GM21619 (cell line): ENCODE measurements at regions not wholly inside any gene's neighbourhood (a gene's known extent, or its start where the extent isn't known, plus 50 kb on each side); places are given as distances from the start of the nearest gene placed in this dataset.
"Not testable (repeated sequence)": the region's sequence is repeated elsewhere in the genome, so short reads cannot be mapped to it uniquely, and the experiment has no call there.

Source experiments
- ATAC-seq: cut with Tn5 transposase; IDR thresholded peaks from one replicate; pipeline ENCODE4 v1.9.1; 2021; ENCODE audit not compliant: unreplicated experiment

DNA sequence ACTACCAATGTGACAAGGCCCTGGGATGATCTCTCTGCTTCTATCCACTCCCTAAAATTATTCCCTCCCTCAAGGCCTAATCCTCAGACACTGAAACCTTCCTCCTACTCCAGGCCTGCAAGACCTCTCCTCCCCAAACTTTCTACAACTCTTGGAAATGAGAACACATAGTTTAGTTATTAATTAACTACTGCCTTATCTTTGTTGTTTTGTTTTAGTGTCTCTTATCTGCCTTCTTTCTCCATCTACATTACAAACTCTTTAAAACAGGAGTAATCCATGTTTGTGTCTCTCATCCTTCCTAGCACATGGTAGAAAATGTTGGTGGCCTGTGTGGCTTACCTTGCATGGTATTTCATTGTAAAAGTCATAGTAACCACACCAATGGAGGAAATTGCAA lies 139.9 kb upstream of the G2E3 start:
- ATAC-seq = no peak

DNA sequence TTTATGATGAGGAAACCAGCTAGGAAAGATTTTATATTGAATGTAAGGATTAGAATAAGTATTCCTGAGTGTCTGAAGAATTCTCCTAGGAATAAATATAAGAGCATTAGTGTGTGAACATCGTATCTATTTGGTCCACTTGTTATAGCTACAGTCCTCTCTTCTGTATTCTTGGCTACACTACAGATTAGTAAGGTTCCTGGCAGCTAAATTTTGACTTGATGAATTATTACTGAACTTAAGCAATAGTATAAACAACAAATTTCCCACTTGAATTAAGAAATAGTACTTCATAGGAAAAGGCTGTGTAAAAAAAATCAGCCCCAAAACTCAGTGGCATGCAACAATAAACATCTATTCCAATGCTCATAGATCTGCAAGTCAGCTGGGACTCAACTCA lies 138.4 kb upstream of the G2E3 start:
- ATAC-seq = no peak

DNA sequence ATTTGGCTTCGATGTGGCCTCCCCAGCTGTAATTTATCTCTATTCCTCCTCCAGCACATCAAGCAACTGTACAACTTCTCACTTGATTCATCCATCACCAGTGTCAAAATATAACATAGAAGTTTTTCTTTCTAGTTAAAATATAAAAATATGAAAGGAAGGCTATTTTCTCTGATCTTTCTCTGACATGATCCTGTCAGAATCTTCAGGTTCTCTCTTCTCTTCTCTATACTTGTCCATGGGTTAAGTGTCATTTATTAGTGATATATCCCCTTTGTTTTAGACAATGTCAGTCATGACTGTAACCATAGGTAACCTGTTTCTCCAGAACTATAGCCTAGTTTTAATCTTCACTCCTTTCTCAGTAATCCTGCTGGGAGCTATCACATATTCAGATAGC lies 132.5 kb upstream of the G2E3 start:
- no peak for ATAC-seq

DNA sequence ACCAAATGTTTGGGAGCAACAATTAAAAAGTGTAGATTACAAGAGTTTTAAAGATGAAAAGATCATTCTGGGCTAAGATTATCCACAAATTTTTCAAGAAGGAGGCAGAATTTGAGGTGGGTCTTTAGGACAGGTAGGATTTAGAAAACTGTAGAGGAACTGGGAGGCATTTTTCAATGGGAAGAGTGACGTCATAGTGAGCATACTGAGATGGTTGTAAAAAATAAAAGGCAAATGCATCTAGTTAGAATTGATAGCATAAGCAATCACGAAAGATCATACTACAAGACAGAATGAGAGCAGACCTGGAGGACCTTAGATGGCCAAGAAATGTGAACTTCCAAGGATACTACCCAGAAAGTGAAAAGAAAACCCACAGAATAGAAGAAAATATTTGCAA lies 131.6 kb upstream of the G2E3 start:
- ATAC-seq = no peak

DNA sequence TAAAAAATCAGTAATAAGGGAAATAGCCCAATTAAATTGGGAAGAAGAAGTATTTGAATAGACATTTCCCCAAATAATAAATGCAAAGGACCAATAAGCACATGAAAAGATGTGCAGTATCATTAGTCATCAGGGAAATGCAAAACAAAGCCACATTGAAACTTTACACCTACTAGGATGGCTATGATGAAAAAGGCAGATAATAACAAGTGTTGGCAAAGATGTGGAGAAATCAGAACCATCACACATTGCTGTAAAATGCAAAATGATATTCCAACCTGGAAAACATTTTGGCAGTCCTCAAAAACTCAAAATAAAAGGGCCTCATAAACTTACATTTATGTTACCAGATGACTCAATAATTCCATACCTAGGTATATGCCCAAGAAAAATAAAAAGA lies 131.1 kb upstream of the G2E3 start:
- no peak for ATAC-seq

DNA sequence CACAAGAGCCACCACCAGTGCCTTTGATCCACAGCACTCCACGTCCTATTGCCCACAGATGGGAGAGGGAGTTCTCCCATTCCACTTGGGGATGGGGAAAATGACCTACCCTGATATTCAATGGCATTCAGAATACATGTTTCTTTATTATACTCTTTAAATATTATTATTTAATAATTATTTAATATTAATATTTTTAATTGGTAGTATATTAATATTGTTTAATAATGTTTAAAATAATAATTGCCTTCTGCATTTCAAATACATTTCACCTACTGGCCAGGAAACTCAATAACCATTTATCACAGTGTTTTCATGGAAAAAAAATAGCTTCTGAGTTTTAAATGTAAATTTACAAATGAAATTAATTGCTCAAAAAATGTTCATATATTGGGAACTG lies 127.4 kb upstream of the G2E3 start:
- ATAC-seq = no peak

DNA sequence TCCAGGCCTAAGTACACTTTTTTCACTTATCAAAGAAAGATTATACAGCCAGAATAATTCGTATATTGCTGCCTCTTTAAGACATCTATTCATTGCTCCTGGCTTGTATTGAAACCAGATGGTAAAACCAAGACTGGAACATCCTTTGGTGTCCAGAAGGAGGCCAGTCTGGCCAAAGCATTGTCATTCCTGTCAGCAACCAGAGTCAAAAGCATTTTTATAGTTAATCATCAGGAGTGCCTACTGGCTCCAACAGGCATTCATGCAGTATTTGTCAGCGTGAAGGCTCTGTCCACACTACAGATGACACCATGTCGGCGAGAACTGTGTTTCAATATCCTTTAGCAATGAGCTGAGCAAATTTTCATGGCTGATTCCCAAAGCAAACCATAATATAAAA lies 118.0 kb upstream of the G2E3 start:
- no peak for ATAC-seq

DNA sequence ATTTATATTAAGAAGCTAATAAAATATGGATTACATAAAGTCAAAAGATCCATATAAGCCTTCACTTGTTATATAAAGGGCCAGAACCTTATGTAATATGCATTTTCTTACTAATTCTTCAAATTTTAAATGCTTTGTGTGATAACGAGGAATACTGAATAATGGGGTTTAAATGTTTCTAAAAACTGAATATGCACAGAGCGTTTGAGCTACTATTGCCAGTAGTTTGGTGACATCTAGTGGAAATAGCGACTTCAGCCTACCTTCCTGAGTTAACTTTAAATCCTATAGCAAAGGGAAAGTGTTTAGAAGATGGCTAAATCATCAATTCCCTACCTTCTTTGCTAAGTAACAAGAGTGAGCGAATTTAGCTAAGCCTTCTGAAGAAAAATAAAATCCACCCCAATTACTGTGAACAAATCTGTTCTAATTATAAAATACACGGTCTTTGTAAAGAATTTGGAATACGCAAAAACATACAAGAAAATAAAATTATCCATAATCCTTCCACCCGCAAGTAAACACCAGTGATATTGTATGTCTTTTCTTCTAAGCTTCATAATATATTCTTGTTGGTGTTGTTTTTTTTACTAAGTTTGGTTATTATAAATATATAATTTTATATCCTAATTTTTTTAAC lies 115.5 kb upstream of the G2E3 start:
- no peak for ATAC-seq

DNA sequence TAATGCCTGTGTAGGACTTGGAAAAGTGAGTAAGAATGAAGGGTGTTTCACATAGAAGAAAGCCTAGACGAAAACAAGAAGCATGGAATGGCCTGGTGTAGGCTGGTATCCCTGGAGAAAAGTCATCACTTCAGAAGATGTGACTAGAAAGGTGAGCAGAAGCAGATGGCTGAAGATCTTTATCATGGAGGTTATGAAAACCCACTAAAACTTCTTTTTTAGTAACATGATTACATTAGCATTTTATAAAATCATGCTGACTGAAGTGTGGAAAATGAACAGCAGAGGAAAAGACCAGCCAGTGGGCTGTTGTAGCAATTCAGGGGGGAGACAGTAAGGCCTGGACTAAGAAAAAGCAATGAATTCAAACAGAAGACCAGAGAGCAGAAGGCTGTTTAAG lies 114.5 kb upstream of the G2E3 start:
- no peak for ATAC-seq

DNA sequence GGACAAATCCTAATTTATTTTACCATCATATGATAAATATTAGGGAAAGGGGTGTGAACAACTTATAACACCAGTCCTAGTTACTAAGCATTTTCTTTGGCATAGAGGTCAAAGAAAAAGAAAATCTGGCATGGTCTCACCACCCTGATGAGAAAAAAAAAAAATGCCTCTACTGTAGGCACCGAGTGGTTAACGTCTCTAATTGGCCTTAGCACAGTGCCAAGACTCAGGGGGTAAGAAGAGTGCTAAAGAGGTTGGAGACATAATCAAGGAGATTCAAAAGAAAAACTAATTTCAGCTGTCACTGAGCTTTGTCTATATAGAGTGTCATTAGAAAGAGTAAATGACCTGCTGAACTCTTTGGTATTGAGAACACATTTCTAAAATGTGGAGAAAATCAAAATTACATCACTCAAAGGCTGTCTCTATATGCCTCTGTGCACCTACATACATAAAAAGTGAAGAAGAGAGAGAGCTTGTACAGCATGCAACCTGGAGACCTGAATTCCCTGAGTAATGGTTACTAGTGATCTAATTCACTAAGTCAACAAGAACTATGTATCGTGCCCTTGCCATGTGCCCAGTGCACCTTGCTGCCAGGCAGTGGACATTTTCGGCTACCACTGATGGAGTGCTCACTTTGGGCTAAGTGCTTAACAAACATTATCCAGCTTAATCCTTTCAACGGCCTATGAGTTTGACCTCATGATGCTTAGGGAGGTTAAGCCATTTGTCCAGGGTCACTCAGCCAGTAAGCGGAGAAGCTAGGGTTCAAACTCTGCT lies 113.8 kb upstream of the G2E3 start:
- no peak for ATAC-seq

DNA sequence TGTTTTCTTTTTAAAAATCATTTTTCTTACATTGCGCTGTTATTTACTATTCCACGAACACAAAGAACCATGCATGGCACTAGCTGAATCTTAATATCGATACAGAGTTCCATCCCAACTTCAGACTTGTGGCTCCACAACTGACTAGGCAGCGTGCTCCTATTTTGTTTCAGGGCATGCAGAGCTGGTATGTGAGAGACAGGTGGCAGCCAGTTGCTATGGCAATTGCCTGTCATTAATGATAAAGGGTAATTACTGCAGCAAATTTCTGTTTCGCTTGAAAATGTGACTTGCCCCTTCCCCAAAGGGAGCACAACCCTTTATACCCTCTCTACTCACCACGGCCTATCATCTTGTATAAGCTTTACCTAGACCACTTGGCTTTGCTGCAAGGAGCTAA lies 113.1 kb upstream of the G2E3 start:
- no peak for ATAC-seq

DNA sequence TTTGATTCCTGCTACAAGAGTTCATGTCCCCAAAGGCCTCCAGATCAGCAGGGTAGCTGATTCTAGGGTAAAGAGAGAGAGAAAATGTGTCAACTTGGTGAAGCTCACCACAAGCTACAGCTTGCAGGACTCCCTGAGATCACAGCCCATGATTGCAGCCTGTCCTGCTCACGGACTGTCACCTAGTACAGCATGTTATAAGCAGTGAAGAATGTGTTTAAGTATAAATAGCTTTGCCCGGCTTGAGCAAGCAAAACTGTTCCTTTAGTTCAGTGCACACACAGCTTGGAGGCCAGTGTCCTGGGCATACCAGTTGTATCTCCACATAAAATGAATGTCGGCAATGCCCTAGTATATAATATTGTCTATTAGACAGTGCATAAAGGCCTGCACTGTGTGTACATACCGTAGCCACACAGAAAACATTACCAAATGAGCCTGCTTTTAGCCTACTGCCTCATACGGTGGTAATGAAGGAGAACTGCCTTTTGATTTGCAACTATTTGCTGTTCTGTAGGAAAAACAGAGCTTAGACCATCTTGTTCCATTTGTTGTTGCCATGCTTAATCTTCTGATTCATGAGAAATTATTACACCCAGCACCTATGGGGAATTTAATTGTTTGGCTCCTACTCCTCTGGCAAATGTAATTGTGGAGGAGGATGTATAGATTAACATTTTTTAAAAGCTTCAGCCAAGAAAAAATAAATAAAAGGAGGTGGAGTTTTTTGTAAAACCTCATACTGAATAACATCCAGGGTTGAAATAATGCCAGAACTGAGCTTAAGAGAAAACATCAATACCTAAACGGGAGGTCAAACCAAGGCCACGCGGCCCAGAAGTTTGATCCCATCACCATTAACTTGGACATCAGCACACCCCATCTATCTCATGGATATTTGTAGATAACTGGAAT lies 108.1 kb upstream of the G2E3 start:
- no peak for ATAC-seq

DNA sequence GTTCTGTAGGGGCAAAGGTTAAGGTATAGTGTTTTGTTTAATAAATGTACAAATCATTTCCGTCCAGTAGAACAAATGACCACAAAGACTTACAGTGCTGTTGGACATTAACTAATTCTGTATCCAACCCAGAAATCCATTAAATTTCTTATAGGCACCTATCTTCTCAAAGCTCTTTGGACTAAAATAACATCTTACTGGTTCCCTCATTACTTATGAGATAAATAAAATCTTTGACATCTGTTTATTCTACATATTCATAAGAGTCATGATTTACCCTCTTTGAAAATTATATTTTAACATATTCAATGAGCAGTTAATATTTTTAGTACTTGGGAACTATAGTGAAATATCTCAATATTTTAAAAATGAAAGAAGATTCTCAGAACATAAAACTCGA lies 102.7 kb upstream of the G2E3 start:
- no peak for ATAC-seq

DNA sequence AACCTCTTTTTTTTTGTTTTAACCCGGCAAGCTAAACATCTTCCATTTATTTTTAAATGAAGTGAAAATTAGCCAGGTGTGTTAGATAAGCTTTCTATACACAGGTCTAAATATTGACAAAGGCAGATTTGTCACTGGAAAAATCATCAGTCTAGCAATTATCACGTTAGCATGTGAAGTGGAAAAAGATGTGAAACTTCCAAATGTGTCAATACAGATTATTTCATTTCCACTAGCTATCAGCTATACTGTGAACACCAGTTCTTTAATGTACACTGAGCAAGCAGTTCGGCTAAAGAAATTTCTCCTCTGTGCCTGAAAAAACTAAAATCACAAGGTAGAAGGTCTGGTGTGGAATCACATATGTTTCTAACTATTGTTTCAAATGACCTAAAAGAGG lies 96.6 kb upstream of the G2E3 start:
- ATAC-seq = no peak

DNA sequence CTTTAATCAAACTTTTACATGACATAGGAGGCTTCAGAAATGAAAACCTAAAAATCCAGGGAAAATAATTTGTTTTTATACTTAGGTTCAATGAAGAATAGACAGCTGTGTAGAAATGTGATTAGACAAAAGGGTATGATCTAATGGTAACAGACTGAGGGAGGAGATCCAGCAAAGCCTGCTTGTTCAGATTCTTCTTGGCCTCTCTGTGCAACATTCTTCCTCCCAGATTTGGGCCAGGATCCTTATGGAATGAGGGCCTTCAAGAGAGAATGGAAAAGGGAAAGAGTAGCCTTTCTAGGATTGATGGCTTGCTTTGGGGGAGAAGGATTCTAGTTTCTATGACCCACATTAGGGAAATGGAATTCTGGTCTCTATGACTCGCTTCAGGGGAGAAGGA lies 94.5 kb upstream of the G2E3 start:
- no peak for ATAC-seq

DNA sequence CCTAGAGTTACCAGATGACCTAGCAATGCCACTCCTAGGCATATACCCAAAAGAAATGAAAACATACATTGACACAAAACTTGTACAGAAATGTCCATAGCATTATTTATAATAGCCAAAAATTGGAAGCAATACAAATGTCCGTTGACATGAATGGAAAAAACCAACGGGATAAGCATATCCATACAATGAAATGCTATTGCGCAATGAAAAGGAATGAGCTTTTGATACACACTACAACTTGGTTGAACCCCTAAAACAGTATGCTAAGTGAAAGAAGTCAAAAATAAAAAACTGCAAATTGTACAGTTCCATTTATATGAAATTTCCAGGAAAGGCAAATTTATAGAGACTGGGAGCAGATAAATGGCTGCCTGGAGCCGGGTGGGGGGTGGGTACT lies 90.6 kb upstream of the G2E3 start:
- no peak for ATAC-seq

DNA sequence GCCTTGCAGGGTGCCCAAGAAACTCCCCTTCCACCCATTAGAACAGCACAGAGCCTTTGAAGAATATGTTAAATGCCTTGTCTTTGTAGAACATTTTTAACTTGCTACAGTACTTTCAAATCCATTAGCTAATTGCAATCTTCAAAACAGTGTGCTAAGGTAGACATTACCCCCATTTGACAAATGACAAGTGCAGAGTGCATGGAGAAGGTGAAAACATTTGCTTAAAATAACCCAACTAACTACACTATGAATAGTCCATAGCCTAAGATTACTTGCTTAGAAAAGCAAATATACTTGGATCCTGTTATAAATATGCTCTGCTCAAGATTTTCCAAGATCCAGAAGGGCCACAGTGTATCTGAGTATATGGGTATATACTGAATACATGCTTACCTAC lies 87.0 kb upstream of the G2E3 start:
- ATAC-seq = no peak

DNA sequence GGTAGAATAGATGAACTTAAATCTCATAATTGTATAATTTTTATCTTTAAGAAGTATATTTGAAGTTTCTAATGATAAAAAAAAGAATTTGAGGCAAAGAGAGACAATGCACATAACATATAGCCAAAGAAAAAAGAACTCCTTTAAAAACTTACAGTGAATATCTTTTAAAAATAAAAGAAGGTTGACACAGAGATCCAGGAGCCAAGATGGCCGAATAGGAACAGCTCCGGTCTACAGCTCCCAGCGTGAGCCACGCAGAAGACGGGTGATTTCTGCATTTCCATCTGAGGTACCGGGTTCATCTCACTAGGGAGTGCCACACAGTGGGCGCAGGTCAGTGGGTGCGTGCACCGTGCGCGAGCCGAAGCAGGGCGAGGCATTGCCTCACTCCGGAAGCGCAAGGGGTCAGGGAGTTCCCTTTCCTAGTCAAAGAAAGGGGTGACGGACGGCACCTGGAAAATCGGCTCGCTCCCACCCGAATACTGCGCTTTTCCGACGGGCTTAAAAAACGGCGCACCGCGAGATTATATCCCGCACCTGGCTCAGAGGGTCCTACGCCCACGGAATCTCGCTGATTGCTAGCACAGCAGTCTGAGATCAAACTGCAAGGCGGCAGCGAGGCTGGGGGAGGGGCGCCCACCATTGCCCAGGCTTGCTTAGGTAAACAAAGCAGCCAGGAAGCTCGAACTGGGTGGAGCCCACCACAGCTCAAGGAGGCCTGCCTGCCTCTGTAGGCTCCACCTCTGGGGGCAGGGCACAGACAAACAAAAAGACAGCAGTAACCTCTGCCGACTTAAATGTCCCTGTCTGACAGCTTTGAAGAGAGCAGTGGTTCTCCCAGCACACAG lies 84.9 kb upstream of the G2E3 start:
- ATAC-seq = not testable (repeated sequence)

DNA sequence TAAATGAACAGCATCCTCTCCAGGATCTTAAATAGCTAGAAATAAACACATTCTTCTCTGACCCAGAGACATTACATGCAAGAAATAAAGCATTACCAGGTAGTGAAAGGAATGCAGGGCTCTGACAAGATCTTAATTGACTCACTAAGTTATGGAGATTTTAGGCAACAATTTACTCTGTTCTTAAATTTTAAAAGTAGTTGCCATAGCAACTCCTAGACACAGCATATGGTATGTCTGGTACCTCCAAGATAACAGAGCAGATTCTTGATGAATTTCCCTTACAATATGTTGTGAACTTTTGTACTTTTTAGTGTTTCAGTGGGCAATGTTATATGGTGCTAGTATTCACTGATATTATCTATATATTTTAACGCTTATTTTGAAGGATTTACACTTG lies 76.7 kb upstream of the G2E3 start:
- ATAC-seq = no peak

DNA sequence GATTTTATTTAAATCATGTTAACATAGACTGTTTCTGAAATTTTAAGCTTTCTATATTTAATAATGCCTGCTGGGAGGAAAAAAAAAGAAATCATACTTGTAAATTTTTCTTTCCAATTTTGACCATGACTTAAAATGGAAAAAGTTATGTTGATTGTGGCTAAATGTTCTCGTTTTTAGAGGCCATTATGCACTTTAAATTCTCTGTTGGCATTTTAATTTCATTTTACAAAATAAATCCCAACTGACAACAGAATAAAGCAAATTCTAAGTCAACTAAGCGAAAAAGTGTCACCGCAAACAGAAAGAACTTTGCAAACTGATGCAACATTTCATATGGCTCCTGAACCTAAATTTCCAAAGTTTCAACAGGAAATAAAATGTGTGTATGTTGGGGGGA lies 74.8 kb upstream of the G2E3 start:
- ATAC-seq = no peak

DNA sequence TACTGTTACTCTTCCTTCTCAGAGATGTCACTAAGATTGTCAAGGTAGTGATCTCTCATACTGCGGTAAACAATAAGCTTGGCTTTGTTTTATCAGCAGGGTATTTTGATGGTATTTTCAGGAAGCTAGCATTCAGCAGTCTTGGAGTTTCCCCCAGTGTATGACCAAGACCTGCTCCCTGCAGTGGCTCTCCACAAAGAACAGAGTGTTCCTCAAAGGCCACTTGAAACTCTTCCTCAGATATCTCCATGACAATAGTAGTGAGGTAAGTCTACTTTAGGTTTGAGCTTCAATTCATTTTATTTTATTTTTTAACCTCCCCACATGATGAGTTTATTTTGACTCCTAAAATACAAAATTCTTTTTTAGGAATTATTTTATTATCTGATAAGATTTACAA lies 74.0 kb upstream of the G2E3 start:
- ATAC-seq = no peak
